H9 (cell line): ENCODE measurements at regions not wholly inside any gene's neighbourhood (a gene's known extent, or its start where the extent isn't known, plus 50 kb on each side); places are given as distances from the start of the nearest gene placed in this dataset.

Experiments used
- DNase-seq: peaks from one replicate; pipeline ENCODE4 v3.0.0-alpha.2; 2017
- H2AFZ ChIP-seq: one replicate; pipeline ENCODE4 v1.6.1; 2013; ENCODE audit warnings: mild to moderate bottlenecking, low read length, control low read depth, moderate library complexity
- H2AK5ac ChIP-seq: 2 replicates; pipeline ENCODE4 v1.6.1; 2013; ENCODE audit warnings: low read length, control low read depth, mixed read lengths; ENCODE audit not compliant: insufficient read length
- H2BK120ac ChIP-seq: one replicate; pipeline ENCODE4 v1.6.1; 2013; ENCODE audit warnings: low read depth, mild to moderate bottlenecking, low read length, control low read depth, inconsistent platforms; ENCODE audit not compliant: poor library complexity, severe bottlenecking
- H2BK12ac ChIP-seq: 2 replicates; pipeline ENCODE4 v1.6.1; 2013; ENCODE audit warnings: low read length, control low read depth, mixed read lengths, low read depth; ENCODE audit not compliant: insufficient read length
- H2BK15ac ChIP-seq: 2 replicates; pipeline ENCODE4 v1.6.1; 2013; ENCODE audit warnings: low read depth, low read length, control low read depth
- H2BK20ac ChIP-seq: one replicate; pipeline ENCODE4 v1.6.1; 2013; ENCODE audit warnings: low read depth, mild to moderate bottlenecking, low read length, control low read depth, inconsistent platforms; ENCODE audit not compliant: poor library complexity, severe bottlenecking
- H2BK5ac ChIP-seq: 2 replicates; pipeline ENCODE4 v1.6.1; 2013; ENCODE audit warnings: low read length, control low read depth, mixed read lengths; ENCODE audit not compliant: insufficient read length
- H3K14ac ChIP-seq: 2 replicates; pipeline ENCODE4 v1.6.1; 2013; ENCODE audit warnings: low read length, control low read depth; ENCODE audit not compliant: insufficient read depth
- H3K18ac ChIP-seq: 2 replicates; pipeline ENCODE4 v1.6.1; 2013; ENCODE audit warnings: low read depth, mild to moderate bottlenecking, mixed read lengths, low read length, control low read depth; ENCODE audit not compliant: insufficient read length
- H3K23ac ChIP-seq: 2 replicates; pipeline ENCODE4 v1.6.1; 2013; ENCODE audit warnings: low read length, control low read depth, mixed read lengths, low read depth; ENCODE audit not compliant: insufficient read length
- H3K23me2 ChIP-seq: 2 replicates; pipeline ENCODE4 v1.6.1; 2013; ENCODE audit warnings: low read depth, mild to moderate bottlenecking, mixed read lengths, low read length, control low read depth; ENCODE audit not compliant: insufficient read length, poor library complexity, severe bottlenecking
- H3K27ac ChIP-seq: 2 replicates; pipeline ENCODE4 v1.5.1; 2013; ENCODE audit warnings: low read length, control low read depth, mixed read lengths, low read depth; ENCODE audit not compliant: insufficient read length
- H3K27me3 ChIP-seq: 2 replicates; pipeline ENCODE4 v1.6.1; 2013; ENCODE audit warnings: low read length, control low read depth, inconsistent platforms; ENCODE audit not compliant: insufficient read depth
- H3K4ac ChIP-seq: 2 replicates; pipeline ENCODE4 v1.6.1; 2013; ENCODE audit warnings: low read depth, mild to moderate bottlenecking, control low read depth, inconsistent platforms, low read length, moderate library complexity
- H3K4me1 ChIP-seq: 2 replicates; pipeline ENCODE4 v1.6.1; 2013; ENCODE audit warnings: low read length, control low read depth, inconsistent platforms; ENCODE audit not compliant: insufficient read depth
- H3K4me2 ChIP-seq: 2 replicates; pipeline ENCODE4 v1.6.1; 2013; ENCODE audit warnings: low read length, control low read depth, mixed read lengths; ENCODE audit not compliant: insufficient read length, insufficient read depth
- H3K56ac ChIP-seq: 2 replicates; pipeline ENCODE4 v1.6.1; 2013; ENCODE audit warnings: low read depth, mild to moderate bottlenecking, mixed read lengths, low read length, control low read depth; ENCODE audit not compliant: insufficient read length
- H3K79me1 ChIP-seq: 2 replicates; pipeline ENCODE4 v1.6.1; 2013; ENCODE audit warnings: low read depth, mild to moderate bottlenecking, moderate library complexity, low read length, control low read depth, inconsistent platforms; ENCODE audit not compliant: insufficient read depth, poor library complexity, severe bottlenecking
- H3K79me2 ChIP-seq: 2 replicates; pipeline ENCODE4 v1.6.1; 2013; ENCODE audit warnings: low read length, control low read depth, inconsistent platforms; ENCODE audit not compliant: insufficient read depth
- H3K9ac ChIP-seq: 2 replicates; pipeline ENCODE4 v1.6.1; 2013; ENCODE audit warnings: low read length, control low read depth, mixed read lengths; ENCODE audit not compliant: insufficient read length; ENCODE audit errors: extremely low read depth
- H3K9me3 ChIP-seq: one replicate; pipeline ENCODE4 v1.6.1; 2013; ENCODE audit warnings: low read depth, low read length, inconsistent platforms; ENCODE audit not compliant: control insufficient read depth
- H3T11ph ChIP-seq: one replicate; pipeline ENCODE4 v1.6.1; 2013; ENCODE audit warnings: mild to moderate bottlenecking, low read length, control low read depth, inconsistent platforms
- H4K20me1 ChIP-seq: one replicate; pipeline ENCODE4 v1.6.1; 2013; ENCODE audit not compliant: control insufficient read depth, insufficient read length, insufficient read depth
- H4K5ac ChIP-seq: 2 replicates; pipeline ENCODE4 v1.6.1; 2013; ENCODE audit warnings: low read depth, mild to moderate bottlenecking, mixed read lengths, low read length, control low read depth; ENCODE audit not compliant: insufficient read length
- H4K8ac ChIP-seq: replicated peaks from 2 replicates; pipeline ENCODE4 v1.6.1; 2013; ENCODE audit warnings: low read length, control low read depth, mixed read lengths, low read depth; ENCODE audit not compliant: insufficient read length
- H4K91ac ChIP-seq: 2 replicates; pipeline ENCODE4 v1.6.1; 2013; ENCODE audit warnings: low read depth, mild to moderate bottlenecking, moderate library complexity, mixed read lengths, low read length, control low read depth; ENCODE audit not compliant: insufficient read length
- H3K27ac Mint-ChIP-seq, 3 experiments: 2 replicates in 2 of 3; 3 replicates in 1 of 3; pipeline ENCODE4 v1.8.0; 2020 to 2021; ENCODE audit warnings: mixed read lengths in 3 of 3, mild to moderate bottlenecking in 1 of 3, moderate library complexity in 1 of 3
- H3K27me3 Mint-ChIP-seq: 2 replicates; pipeline ENCODE4 v1.8.0; 2021; ENCODE audit warnings: low read depth, mild to moderate bottlenecking, moderate library complexity, mixed read lengths
- H3K36me3 Mint-ChIP-seq, 3 experiments: 2 replicates in 2 of 3; 3 replicates in 1 of 3; pipeline ENCODE4 v1.8.0; 2020 to 2021; ENCODE audit warnings: low read depth in 3 of 3, mixed read lengths in 3 of 3; ENCODE audit not compliant: insufficient read depth in 1 of 3
- H3K4me1 Mint-ChIP-seq, 2 experiments: 2 replicates each; pipeline ENCODE4 v1.8.0; 2020; ENCODE audit warnings: mixed read lengths in 2 of 2
- H3K4me3 Mint-ChIP-seq, 2 experiments: 2 replicates in 1 of 2; 3 replicates in 1 of 2; pipeline ENCODE4 v1.8.0; 2020 to 2021; ENCODE audit warnings: mild to moderate bottlenecking in 2 of 2, mixed read lengths in 2 of 2, moderate library complexity in 1 of 2
- H3K9me3 Mint-ChIP-seq, 2 experiments: 2 replicates in 1 of 2; 3 replicates in 1 of 2; pipeline ENCODE4 v1.8.0; 2020; ENCODE audit warnings: mild to moderate bottlenecking in 2 of 2, mixed read lengths in 2 of 2, moderate library complexity in 1 of 2
- CTCF ChIP-seq: fragments of 200-600 bp; sonication (generic); conservative IDR thresholded peaks from 3 replicates; pipeline ENCODE4 v1.8.0; 2021; ENCODE audit warnings: antibody characterized with exemption, mild to moderate bottlenecking
- WGBS: extraction: QIAGEN DNeasy Blood & Tissue Kit; methylation state at CpG from one replicate; pipeline ENCODE4 v1.1.7; 2013; ENCODE audit warnings: missing lambda C conversion rate, low lambda C conversion rate, mixed read lengths; ENCODE audit not compliant: insufficient read length; ENCODE audit errors: extremely low coverage; 5-methylcytosine and 5-hydroxymethylcytosine counted together

GRCh38 chr3:13254028-13254951 lies 165.8 kb downstream of the NUP210 start:
- Histone ChIP-seq H2BK120ac (no peak overlapping the region), H3K79me1 (no peaks in the 10 kb centered on the region), H3K14ac (peak overlapping the region; percentile 11; the same call in 1 of the 2 replicates), H3K79me2 (no peaks in the 10 kb centered on the region), H2AFZ (no peak overlapping the region), H3T11ph (no peak overlapping the region), H2BK12ac (no peak overlapping the region), H3K27me3 (no peaks in the 10 kb centered on the region), H3K4ac (no peak overlapping the region), H3K4me1 (no peaks in the 10 kb centered on the region), H4K8ac (no peak overlapping the region), H3K23me2 (peaks cover 2% of the 10 kb centered on the region), H3K18ac (no peak overlapping the region), H3K23ac (no peak overlapping the region), H3K56ac (no peak overlapping the region), H3K4me2 (no peak overlapping the region), H3K27ac (no peak overlapping the region), H3K9ac (no peak overlapping the region), H2BK20ac (no peak overlapping the region), H4K5ac (no peak overlapping the region), H2BK15ac (no peak overlapping the region), H4K20me1 (no peaks in the 10 kb centered on the region), H4K91ac (no peak overlapping the region), H2BK5ac (no peak overlapping the region), H3K9me3 (no peaks in the 10 kb centered on the region), H2AK5ac (no peak overlapping the region)
- H3K4me1 Mint-ChIP-seq, result peaks cover 4 to 10% of the 10 kb centered on the region in 2 experiments; a peak in 3 of 4 replicates
- no peaks in the 10 kb centered on the region for H3K9me3 Mint-ChIP-seq
- H3K27ac Mint-ChIP-seq, result peak overlapping the region in 2 of 3 experiments; percentile 29 to 33; a peak in 3 of 7 replicates
- H3K4me3 Mint-ChIP-seq, result no peak overlapping the region
- WGBS, result no CpG with 5 or more reads among the region's 28 CpGs
- TF ChIP-seq CTCF, result no peak
- no peak for DNase-seq
- no peaks in the 10 kb centered on the region for H3K27me3 Mint-ChIP-seq
- no peaks in the 10 kb centered on the region for H3K36me3 Mint-ChIP-seq
